Spleen (tissue), 11 donors: ENCODE measurements at regions not wholly inside any gene's neighbourhood (a gene's known extent, or its start where the extent isn't known, plus 50 kb on each side); places are given as distances from the start of the nearest gene placed in this dataset.

Experiments used
- DNase-seq: peaks from one replicate; pipeline ENCODE4 v3.0.0-alpha.2; 2020
- H3K27ac ChIP-seq, 8 donors: fragments of 200-600 bp; sonication (generic) in 7 of 8; 1 replicate in 4 of 8; 2 replicates in 4 of 8; pipeline versions ENCODE4 v1.5.0 to v1.8.0; 2016 to 2021; ENCODE audit warnings: inconsistent platforms in 4 of 8, mild to moderate bottlenecking in 4 of 8, moderate library complexity in 1 of 8
- H3K27me3 ChIP-seq, 7 donors: fragments of 200-600 bp; sonication (generic) in 6 of 7; replicated peaks in 1 of 7; 1 replicate in 4 of 7; 2 replicates in 3 of 7; pipeline versions ENCODE4 v1.5.0 to v1.8.0; 2016 to 2021; ENCODE audit warnings: inconsistent platforms in 3 of 7, mild to moderate bottlenecking in 1 of 7
- H3K36me3 ChIP-seq, 6 donors: fragments of 200-600 bp; sonication (generic) in 5 of 6; 1 replicate in 4 of 6; 2 replicates in 2 of 6; pipeline versions ENCODE4 v1.5.0 to v1.8.0; 2016 to 2021; ENCODE audit warnings: inconsistent platforms in 2 of 6
- H3K4me1 ChIP-seq, 6 donors: fragments of 200-600 bp; sonication (generic) in 5 of 6; 1 replicate in 3 of 6; 2 replicates in 3 of 6; pipeline versions ENCODE4 v1.5.0 to v1.8.0; 2016 to 2021; ENCODE audit warnings: inconsistent platforms in 3 of 6
- H3K4me3 ChIP-seq, 8 donors: fragments of 200-600 bp; sonication (generic) in 7 of 8; 1 replicate in 4 of 8; 2 replicates in 4 of 8; pipeline versions ENCODE4 v1.5.0 to v1.8.0; 2016 to 2021; ENCODE audit warnings: inconsistent platforms in 4 of 8, mild to moderate bottlenecking in 4 of 8, moderate library complexity in 2 of 8
- H3K9me3 ChIP-seq, 8 donors: fragments of 200-600 bp; sonication (generic) in 7 of 8; 1 replicate in 4 of 8; 2 replicates in 4 of 8; pipeline versions ENCODE4 v1.5.0 to v1.8.0; 2016 to 2021; ENCODE audit warnings: inconsistent platforms in 4 of 8
- CTCF ChIP-seq, 11 experiments: fragments of 200-600 bp in 7 of 11; fragments of 450-650 bp in 4 of 11; sonication (generic) in 4 of 11; IDR thresholded peaks in 8 of 11; conservative IDR thresholded peaks in 3 of 11; 1 replicate in 7 of 11; 2 replicates in 4 of 11; pipeline versions ENCODE4 v1.4.0 to v1.8.0; 2016 to 2021; ENCODE audit warnings: antibody characterized with exemption in 11 of 11, inconsistent platforms in 4 of 11, mild to moderate bottlenecking in 1 of 11
- POLR2A ChIP-seq, 3 donors: fragments of 450-650 bp; IDR thresholded peaks; one replicate each; pipeline ENCODE4 v1.5.1; 2017; ENCODE audit warnings: antibody characterized with exemption in 3 of 3, mild to moderate bottlenecking in 1 of 3
- POLR2AphosphoS5 ChIP-seq, 3 donors: sonication (generic); formaldehyde crosslinking; IDR thresholded peaks; one replicate each; pipeline ENCODE4 v1.5.1; 2017; ENCODE audit warnings: antibody characterized with exemption in 3 of 3
- WGBS, 5 donors: extraction: QIAGEN DNeasy Blood & Tissue Kit in 3 of 5; methylation state at CpG; one replicate each; pipeline versions ENCODE4 v1.1.5 to v1.1.7; 2013 to 2018; 5-methylcytosine and 5-hydroxymethylcytosine counted together
- intact Hi-C: fragments of 100-400 bp; cut with DNase I; formaldehyde crosslinking; loops from one replicate; pipeline ENCODE4 v1.15.0; 2023; ENCODE audit warnings: low total_unique reads
- donor health status: healthy with polysubstance abuse.
- donor health status: DM: no; HTN: no; CAD: no; lungs with moderate emphysema.
- donor health status: DM: no; HTN: no; CAD: no.
- donor health status: Bipolar disorder and iron deficiency.
- donor health status: healthy.
- donor health status: DM: no; HTN: no; CAD: no.
- donor health status: DM: yes; HTN: yes; CAD: no.

DNA sequence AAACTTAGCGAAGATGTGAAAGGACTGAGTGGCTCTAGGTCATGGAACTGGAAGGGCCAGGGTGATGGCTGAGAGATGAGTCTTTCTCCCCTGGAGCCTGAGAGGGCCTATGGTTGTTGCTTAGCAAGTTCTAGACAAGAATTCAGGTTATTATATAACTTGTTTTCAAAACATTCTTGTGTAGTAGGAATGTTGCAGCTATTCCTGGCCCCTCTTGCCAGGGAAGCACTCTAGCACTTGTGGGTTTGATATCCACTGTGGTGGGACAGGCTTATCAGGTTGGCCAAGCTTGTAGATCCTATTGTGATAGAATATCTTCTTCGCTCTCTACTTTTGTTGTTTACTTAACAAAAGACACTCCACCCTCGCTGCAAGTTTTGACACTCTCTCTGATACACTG lies 211.8 kb upstream of the CITED2 start:
- no peak overlapping the region for H3K27ac ChIP-seq
- H3K4me3 ChIP-seq, result no peak overlapping the region
- H3K9me3 ChIP-seq, result no peaks in the 10 kb centered on the region
- no peak for TF ChIP-seq POLR2AphosphoS5 (IDR thresholded peaks at IDR 0.05)
- no peak for TF ChIP-seq POLR2A (IDR thresholded peaks at IDR 0.05)
- TF ChIP-seq CTCF (IDR thresholded peaks at IDR 0.05 in 8 of 11, conservative IDR thresholded peaks at IDR 0.05 in 3 of 11), result no peak
- no peak for DNase-seq
- H3K27me3 ChIP-seq, result no peaks in the 10 kb centered on the region
- intact Hi-C loops, result no loop called here
- peaks cover 0 to 24% (median 8%) of the 10 kb centered on the region in 6 donors for H3K4me1 ChIP-seq
- no peaks in the 10 kb centered on the region for H3K36me3 ChIP-seq
- WGBS, 5 donors, result 94 to 99% (median 96%) methylated on average over 3 of the region's 3 CpGs

- no peak for DNase-seq
- no peaks in the 10 kb centered on the region for H3K27me3 ChIP-seq
- H3K4me1 ChIP-seq, result peaks cover 0 to 8% (median 2%) of the 10 kb centered on the region in 6 donors
- 80 to 96% (median 85%) methylated on average over 1 of the region's 1 CpG for whole genome bisulfite sequencing, 5 donors
- H3K9me3 ChIP-seq, result no peaks in the 10 kb centered on the region
- H3K36me3 ChIP-seq, result no peaks in the 10 kb centered on the region
- TF ChIP-seq CTCF (IDR thresholded peaks at IDR 0.05 in 8 of 11, conservative IDR thresholded peaks at IDR 0.05 in 3 of 11) (no peak), POLR2AphosphoS5 (IDR thresholded peaks at IDR 0.05) (no peak), POLR2A (IDR thresholded peaks at IDR 0.05) (no peak)
- H3K4me3 ChIP-seq, result no peak overlapping the region
- intact Hi-C loops, result no loop called here
- no peak overlapping the region for H3K27ac ChIP-seq
Observed at GRCh38 chr6:139584599-139584998, 210.2 kb upstream of the CITED2 start.

- 90 to 95% (median 92%) methylated on average over 3 of the region's 3 CpGs for WGBS, 5 donors
- Histone ChIP-seq H3K36me3 (no peaks in the 10 kb centered on the region), H3K27ac (no peak overlapping the region), H3K9me3 (no peaks in the 10 kb centered on the region), H3K4me3 (no peak overlapping the region), H3K27me3 (no peaks in the 10 kb centered on the region), H3K4me1 (no peaks in the 10 kb centered on the region)
- no peak for DNase-seq
- TF ChIP-seq POLR2AphosphoS5 (IDR thresholded peaks at IDR 0.05) (no peak), CTCF (IDR thresholded peaks at IDR 0.05 in 8 of 11, conservative IDR thresholded peaks at IDR 0.05 in 3 of 11) (no peak), POLR2A (IDR thresholded peaks at IDR 0.05) (no peak)
- intact Hi-C loops, result no loop called here
Observed at GRCh38 chr6:139583420-139583819, 209.0 kb upstream of the CITED2 start.

DNA sequence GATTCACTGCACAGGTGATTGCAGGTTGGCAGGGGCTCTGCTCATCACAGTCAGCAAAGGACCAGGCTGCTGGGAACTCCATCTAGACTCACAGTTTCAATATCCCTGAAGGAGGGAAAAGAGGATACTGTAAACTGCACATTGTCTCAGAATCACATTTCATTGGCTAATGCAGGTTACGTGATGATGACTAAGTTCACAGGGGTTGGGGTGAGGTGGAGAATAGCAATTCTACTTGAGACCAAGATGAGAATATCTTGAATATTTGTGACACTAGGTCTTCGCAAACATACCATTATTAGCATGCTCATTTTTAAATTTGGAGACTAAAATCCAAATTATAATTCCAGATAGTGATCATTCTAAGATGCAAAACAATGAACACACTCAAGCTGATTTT lies 208.5 kb upstream of the CITED2 start:
- 81 to 98% (median 94%) methylated on average over 2 of the region's 2 CpGs for WGBS, 5 donors
- no peaks in the 10 kb centered on the region for H3K27me3 ChIP-seq
- H3K4me1 ChIP-seq, result no peaks in the 10 kb centered on the region
- no peak for TF ChIP-seq CTCF (IDR thresholded peaks at IDR 0.05 in 8 of 11, conservative IDR thresholded peaks at IDR 0.05 in 3 of 11)
- TF ChIP-seq POLR2A (IDR thresholded peaks at IDR 0.05), result no peak
- TF ChIP-seq POLR2AphosphoS5 (IDR thresholded peaks at IDR 0.05), result no peak
- no peaks in the 10 kb centered on the region for H3K36me3 ChIP-seq
- DNase-seq, result no peak
- H3K4me3 ChIP-seq, result no peak overlapping the region
- no peaks in the 10 kb centered on the region for H3K9me3 ChIP-seq
- H3K27ac ChIP-seq, result no peak overlapping the region
- intact Hi-C loops, result no loop called here
